ENCODE measurements at regions not wholly inside any gene's neighbourhood (a gene's known extent, or its start where the extent isn't known, plus 50 kb on each side); places are given as distances from the start of the nearest gene placed in this dataset.
"Not testable (repeated sequence)": the region's sequence is repeated elsewhere in the genome, so short reads cannot be mapped to it uniquely, and the experiment has no call there.

DNA sequence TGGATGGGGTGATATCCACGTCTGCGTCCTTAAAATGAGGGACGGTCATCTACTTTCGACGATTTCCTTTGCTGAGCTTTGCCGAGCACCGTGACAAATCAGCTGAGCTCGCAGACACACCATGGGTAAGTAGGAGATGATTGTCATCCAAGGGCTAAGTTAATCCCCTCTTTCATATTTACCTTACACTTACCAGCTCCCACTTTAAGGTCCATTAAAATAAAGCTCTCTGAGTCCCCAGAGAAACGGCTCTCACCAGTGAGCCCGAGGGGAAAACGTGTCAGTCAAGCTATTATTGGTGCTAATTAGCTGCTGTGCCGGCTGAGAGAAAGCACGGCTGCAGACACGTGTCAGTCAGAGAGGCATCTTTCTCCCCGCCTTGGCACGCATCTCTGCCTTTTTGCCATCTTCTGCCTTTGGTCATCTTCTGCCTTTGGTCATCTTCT is 72.2 kb downstream of the CRLF2 start:
- no peak overlapping the region for H3K4me3 ChIP-seq (ENCODE audit: low read depth in 1 of 2, low read length in 2 of 2)
- H3K9me3 ChIP-seq (ENCODE audit: control insufficient read depth in 2 of 2, insufficient read depth in 1 of 2, low read depth in 1 of 2, low read length in 1 of 2): no peaks in the 10 kb centered on the region
- 43 to 46% methylated on average over 16 of the region's 16 CpGs for WGBS, 2 donors
- H3K4me1 ChIP-seq (ENCODE audit: control insufficient read depth in 2 of 2, insufficient read depth in 2 of 2, low read length in 1 of 2): no peaks in the 10 kb centered on the region
- no peak overlapping the region for H3K27ac ChIP-seq (ENCODE audit: low read depth in 2 of 2, low read length in 1 of 2)
- no peaks in the 10 kb centered on the region for H3K36me3 ChIP-seq (ENCODE audit: control insufficient read depth in 2 of 2, insufficient read depth in 2 of 2, low read length in 1 of 2)
- no peaks in the 10 kb centered on the region for H3K27me3 ChIP-seq (ENCODE audit: control insufficient read depth in 1 of 2, insufficient read depth in 2 of 2, low read length in 2 of 2)

GRCh38 chrX:1139185-1139500 is 73.3 kb downstream of the CRLF2 start:
- WGBS, 2 donors: 84 to 86% methylated on average over 10 of the region's 10 CpGs
- H3K9me3 ChIP-seq (ENCODE audit: control insufficient read depth in 2 of 2, insufficient read depth in 1 of 2, low read depth in 1 of 2, low read length in 1 of 2): no peaks in the 10 kb centered on the region
- H3K27me3 ChIP-seq (ENCODE audit: control insufficient read depth in 1 of 2, insufficient read depth in 2 of 2, low read length in 2 of 2): no peaks in the 10 kb centered on the region
- no peak overlapping the region for H3K27ac ChIP-seq (ENCODE audit: low read depth in 2 of 2, low read length in 1 of 2)
- no peaks in the 10 kb centered on the region for H3K36me3 ChIP-seq (ENCODE audit: control insufficient read depth in 2 of 2, insufficient read depth in 2 of 2, low read length in 1 of 2)
- H3K4me3 ChIP-seq (ENCODE audit: low read depth in 1 of 2, low read length in 2 of 2): no peak overlapping the region
- no peaks in the 10 kb centered on the region for H3K4me1 ChIP-seq (ENCODE audit: control insufficient read depth in 2 of 2, insufficient read depth in 2 of 2, low read length in 1 of 2)

GRCh38 chrX:1138476-1139184 is 73.8 kb downstream of the CRLF2 start:
- Histone ChIP-seq H3K4me3 (ENCODE audit: low read depth in 1 of 2, low read length in 2 of 2) (no peak overlapping the region), H3K36me3 (ENCODE audit: control insufficient read depth in 2 of 2, insufficient read depth in 2 of 2, low read length in 1 of 2) (no peaks in the 10 kb centered on the region), H3K27me3 (ENCODE audit: control insufficient read depth in 1 of 2, insufficient read depth in 2 of 2, low read length in 2 of 2) (no peaks in the 10 kb centered on the region), H3K9me3 (ENCODE audit: control insufficient read depth in 2 of 2, insufficient read depth in 1 of 2, low read depth in 1 of 2, low read length in 1 of 2) (no peaks in the 10 kb centered on the region), H3K27ac (ENCODE audit: low read depth in 2 of 2, low read length in 1 of 2) (no peak overlapping the region), H3K4me1 (ENCODE audit: control insufficient read depth in 2 of 2, insufficient read depth in 2 of 2, low read length in 1 of 2) (no peaks in the 10 kb centered on the region)
- 64 to 68% methylated on average over 22 of the region's 22 CpGs for WGBS, 2 donors

DNA sequence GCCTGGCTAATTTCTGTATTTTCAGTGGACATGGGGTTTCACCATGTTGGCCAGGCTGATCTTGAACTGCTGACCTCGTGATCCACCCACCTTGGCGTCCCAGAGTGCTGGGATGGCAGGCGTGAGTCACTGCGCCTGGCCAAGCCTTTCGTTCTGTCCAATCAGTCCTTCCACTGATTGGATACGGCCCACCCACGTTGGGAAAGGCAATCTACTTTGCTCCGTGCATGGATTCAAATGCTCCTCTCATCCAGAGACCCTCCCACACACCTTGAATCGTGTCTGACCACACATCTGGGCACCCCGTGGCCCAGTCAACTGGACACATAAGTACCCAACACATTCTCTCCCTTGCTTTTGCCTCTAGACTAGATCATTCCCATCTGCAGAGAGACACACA is 74.9 kb downstream of the CRLF2 start:
- no peak overlapping the region for H3K4me3 ChIP-seq (ENCODE audit: low read depth in 1 of 2, low read length in 2 of 2)
- H3K27me3 ChIP-seq (ENCODE audit: control insufficient read depth in 1 of 2, insufficient read depth in 2 of 2, low read length in 2 of 2): no peaks in the 10 kb centered on the region
- WGBS, 2 donors: 85 to 86% methylated on average over 10 of the region's 10 CpGs
- H3K9me3 ChIP-seq (ENCODE audit: control insufficient read depth in 2 of 2, insufficient read depth in 1 of 2, low read depth in 1 of 2, low read length in 1 of 2): no peaks in the 10 kb centered on the region
- no peak overlapping the region for H3K27ac ChIP-seq (ENCODE audit: low read depth in 2 of 2, low read length in 1 of 2)
- no peaks in the 10 kb centered on the region for H3K4me1 ChIP-seq (ENCODE audit: control insufficient read depth in 2 of 2, insufficient read depth in 2 of 2, low read length in 1 of 2)
- H3K36me3 ChIP-seq (ENCODE audit: control insufficient read depth in 2 of 2, insufficient read depth in 2 of 2, low read length in 1 of 2): no peaks in the 10 kb centered on the region

DNA sequence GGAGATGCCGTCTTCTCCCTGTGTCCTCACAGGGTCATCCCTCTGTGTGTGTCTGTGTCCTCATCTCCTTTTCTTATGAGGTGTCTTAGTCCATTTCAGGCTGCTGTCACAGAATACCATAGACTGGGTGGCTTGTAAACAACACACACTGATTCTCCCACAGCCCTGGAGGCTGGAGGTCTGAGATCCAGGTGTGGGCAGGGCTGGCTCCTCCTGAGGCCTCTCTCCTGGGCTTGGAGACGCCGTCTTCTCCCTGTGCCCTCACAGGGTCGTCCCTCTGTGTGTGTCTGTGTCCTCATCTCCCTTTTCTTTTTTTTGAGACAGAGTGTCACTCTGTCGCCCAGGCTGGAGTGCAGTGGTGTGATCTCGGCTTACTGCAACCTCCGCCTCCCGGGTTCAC is 75.9 kb downstream of the CRLF2 start:
- H3K27me3 ChIP-seq (ENCODE audit: control insufficient read depth in 1 of 2, insufficient read depth in 2 of 2, low read length in 2 of 2); H3K36me3 ChIP-seq (ENCODE audit: control insufficient read depth in 2 of 2, insufficient read depth in 2 of 2, low read length in 1 of 2); H3K4me3 ChIP-seq (ENCODE audit: low read depth in 1 of 2, low read length in 2 of 2); H3K9me3 ChIP-seq (ENCODE audit: control insufficient read depth in 2 of 2, insufficient read depth in 1 of 2, low read depth in 1 of 2, low read length in 1 of 2); H3K27ac ChIP-seq (ENCODE audit: low read depth in 2 of 2, low read length in 1 of 2); H3K4me1 ChIP-seq (ENCODE audit: control insufficient read depth in 2 of 2, insufficient read depth in 2 of 2, low read length in 1 of 2): not testable (repeated sequence)
- 77 to 84% methylated on average over 8 of the region's 8 CpGs for WGBS, 2 donors

GRCh38 chrX:1134976-1135375 is 77.5 kb downstream of the CRLF2 start:
- H3K36me3 ChIP-seq (ENCODE audit: control insufficient read depth in 2 of 2, insufficient read depth in 2 of 2, low read length in 1 of 2): no peaks in the 10 kb centered on the region
- H3K4me3 ChIP-seq (ENCODE audit: low read depth in 1 of 2, low read length in 2 of 2): no peak overlapping the region
- no peak overlapping the region for H3K27ac ChIP-seq (ENCODE audit: low read depth in 2 of 2, low read length in 1 of 2)
- 86 to 93% methylated on average over 13 of the region's 13 CpGs for WGBS, 2 donors
- H3K27me3 ChIP-seq (ENCODE audit: control insufficient read depth in 1 of 2, insufficient read depth in 2 of 2, low read length in 2 of 2): no peaks in the 10 kb centered on the region
- no peaks in the 10 kb centered on the region for H3K4me1 ChIP-seq (ENCODE audit: control insufficient read depth in 2 of 2, insufficient read depth in 2 of 2, low read length in 1 of 2)
- peaks cover 0 to 2% of the 10 kb centered on the region in 2 donors for H3K9me3 ChIP-seq (ENCODE audit: control insufficient read depth in 2 of 2, insufficient read depth in 1 of 2, low read depth in 1 of 2, low read length in 1 of 2)

DNA sequence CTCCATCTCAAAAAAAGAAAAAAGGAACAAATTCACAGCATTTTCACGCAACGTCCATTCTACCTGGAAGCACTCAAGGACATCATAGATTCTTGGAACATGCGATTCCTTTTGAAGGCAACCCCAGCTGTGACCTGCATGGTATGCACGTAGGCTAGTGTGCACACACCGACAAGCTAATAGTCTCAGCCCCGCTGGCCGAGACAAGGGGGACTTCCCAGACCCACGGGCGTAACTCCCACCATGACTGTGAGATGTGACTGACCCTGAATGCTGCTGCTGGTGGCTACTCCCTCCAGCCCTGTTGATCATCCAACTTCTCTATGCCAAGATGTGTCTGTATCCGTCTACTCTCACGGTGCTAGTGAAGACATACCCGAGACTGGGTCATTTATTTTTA is 78.3 kb downstream of the CRLF2 start:
- no peak overlapping the region for H3K4me3 ChIP-seq (ENCODE audit: low read depth in 1 of 2, low read length in 2 of 2)
- no peaks in the 10 kb centered on the region for H3K27me3 ChIP-seq (ENCODE audit: control insufficient read depth in 1 of 2, insufficient read depth in 2 of 2, low read length in 2 of 2)
- no peak overlapping the region for H3K27ac ChIP-seq (ENCODE audit: low read depth in 2 of 2, low read length in 1 of 2)
- H3K4me1 ChIP-seq (ENCODE audit: control insufficient read depth in 2 of 2, insufficient read depth in 2 of 2, low read length in 1 of 2): no peaks in the 10 kb centered on the region
- no peaks in the 10 kb centered on the region for H3K36me3 ChIP-seq (ENCODE audit: control insufficient read depth in 2 of 2, insufficient read depth in 2 of 2, low read length in 1 of 2)
- H3K9me3 ChIP-seq (ENCODE audit: control insufficient read depth in 2 of 2, insufficient read depth in 1 of 2, low read depth in 1 of 2, low read length in 1 of 2): peaks cover 0 to 6% of the 10 kb centered on the region in 2 donors
- WGBS, 2 donors: 82 to 84% methylated on average over 12 of the region's 12 CpGs

- no peak overlapping the region for H3K4me3 ChIP-seq (ENCODE audit: low read depth in 1 of 2, low read length in 2 of 2)
- 72% methylated on average over 3 of the region's 3 CpGs for WGBS, 2 donors
- H3K27me3 ChIP-seq (ENCODE audit: control insufficient read depth in 1 of 2, insufficient read depth in 2 of 2, low read length in 2 of 2): no peaks in the 10 kb centered on the region
- no peak overlapping the region for H3K27ac ChIP-seq (ENCODE audit: low read depth in 2 of 2, low read length in 1 of 2)
- no peaks in the 10 kb centered on the region for H3K36me3 ChIP-seq (ENCODE audit: control insufficient read depth in 2 of 2, insufficient read depth in 2 of 2, low read length in 1 of 2)
- H3K9me3 ChIP-seq (ENCODE audit: control insufficient read depth in 2 of 2, insufficient read depth in 1 of 2, low read depth in 1 of 2, low read length in 1 of 2): peaks cover 0 to 6% of the 10 kb centered on the region in 2 donors
- no peaks in the 10 kb centered on the region for H3K4me1 ChIP-seq (ENCODE audit: control insufficient read depth in 2 of 2, insufficient read depth in 2 of 2, low read length in 1 of 2)
Observed at GRCh38 chrX:1126738-1127137, 85.7 kb downstream of the CRLF2 start.

- Histone ChIP-seq H3K4me1 (ENCODE audit: control insufficient read depth in 2 of 2, insufficient read depth in 2 of 2, low read length in 1 of 2) (no peaks in the 10 kb centered on the region), H3K27me3 (ENCODE audit: control insufficient read depth in 1 of 2, insufficient read depth in 2 of 2, low read length in 2 of 2) (no peaks in the 10 kb centered on the region), H3K36me3 (ENCODE audit: control insufficient read depth in 2 of 2, insufficient read depth in 2 of 2, low read length in 1 of 2) (no peaks in the 10 kb centered on the region), H3K4me3 (ENCODE audit: low read depth in 1 of 2, low read length in 2 of 2) (no peak overlapping the region), H3K9me3 (ENCODE audit: control insufficient read depth in 2 of 2, insufficient read depth in 1 of 2, low read depth in 1 of 2, low read length in 1 of 2) (peaks cover 0 to under 1% of the 10 kb centered on the region in 2 donors), H3K27ac (ENCODE audit: low read depth in 2 of 2, low read length in 1 of 2) (no peak overlapping the region)
- WGBS, 2 donors: 74 to 75% methylated on average over 11 of the region's 11 CpGs
Observed at GRCh38 chrX:1124531-1124930, 87.9 kb downstream of the CRLF2 start.

- H3K27me3 ChIP-seq (ENCODE audit: control insufficient read depth in 1 of 2, insufficient read depth in 2 of 2, low read length in 2 of 2); H3K4me1 ChIP-seq (ENCODE audit: control insufficient read depth in 2 of 2, insufficient read depth in 2 of 2, low read length in 1 of 2); H3K4me3 ChIP-seq (ENCODE audit: low read depth in 1 of 2, low read length in 2 of 2); H3K36me3 ChIP-seq (ENCODE audit: control insufficient read depth in 2 of 2, insufficient read depth in 2 of 2, low read length in 1 of 2); H3K27ac ChIP-seq (ENCODE audit: low read depth in 2 of 2, low read length in 1 of 2); H3K9me3 ChIP-seq (ENCODE audit: control insufficient read depth in 2 of 2, insufficient read depth in 1 of 2, low read depth in 1 of 2, low read length in 1 of 2): not testable (repeated sequence)
- 91% methylated on average over 12 of the region's 12 CpGs for WGBS, 2 donors
Observed at GRCh38 chrX:1122851-1123250, 89.6 kb downstream of the CRLF2 start.
